HEK293 (cell line): ENCODE measurements at regions not wholly inside any gene's neighbourhood (a gene's known extent, or its start where the extent isn't known, plus 50 kb on each side); places are given as distances from the start of the nearest gene placed in this dataset.
A peak's percentile ranks its signal among the peaks of the same experiment; 100 is the strongest.

Experiments
- CTCF ChIA-PET: fragments of 350-600 bp; formaldehyde crosslinking; extraction: SDS; loops from one replicate; lab custom pipeline; 2021; ENCODE audit warnings: antibody characterized with exemption; lab: Yijun Ruan, JAX
- POLR2A ChIA-PET: fragments of 300-600 bp; formaldehyde crosslinking; extraction: SDS; loops from one replicate; lab custom pipeline; 2020; ENCODE audit warnings: antibody characterized with exemption, inconsistent platforms; lab: Yijun Ruan, JAX
- H3K27ac ChIP-seq: fragments of 200-500 bp; sonication (Bioruptor generic); 2 replicates; pipeline ENCODE4 v1.5.1; 2014; ENCODE audit warnings: low read depth, low read length, control low read depth, inconsistent platforms; ENCODE audit errors: extremely low read depth
- H3K36me3 ChIP-seq, 2 experiments: fragments of 200-500 bp in 1 of 2; sonication (Bioruptor generic) in 1 of 2; 1 replicate in 1 of 2; 2 replicates in 1 of 2; pipeline ENCODE4 v1.5.1; 2014 to 2017; ENCODE audit warnings: inconsistent platforms in 2 of 2, low read length in 2 of 2; ENCODE audit not compliant: control insufficient read depth in 2 of 2, insufficient read depth in 1 of 2
- H3K4me1 ChIP-seq: fragments of 200-500 bp; sonication (Bioruptor generic); 2 replicates; pipeline ENCODE4 v1.5.1; 2014; ENCODE audit warnings: mild to moderate bottlenecking, low read length, inconsistent platforms; ENCODE audit not compliant: control insufficient read depth, insufficient read depth
- H3K4me3 ChIP-seq: 2 replicates; pipeline ENCODE4 v1.5.1; 2011; ENCODE audit warnings: low read depth, mild to moderate bottlenecking, control low read depth, low read length, moderate library complexity
- H3K9me3 ChIP-seq: fragments of 200-500 bp; sonication (Bioruptor generic); 2 replicates; pipeline ENCODE4 v1.5.1; 2014; ENCODE audit warnings: low read depth, low read length, inconsistent platforms; ENCODE audit not compliant: control insufficient read depth, insufficient read depth
- BCL11A ChIP-seq: fragments of 450-650 bp; formaldehyde crosslinking; IDR thresholded peaks from 2 replicates; pipeline ENCODE4 v1.5.1; 2016; ENCODE audit warnings: low read depth, missing biosample characterization, missing genetic modification characterization
- HOXD13 ChIP-seq: sonication (generic); formaldehyde crosslinking; IDR thresholded peaks from 2 replicates; pipeline ENCODE4 v1.8.0; 2022; ENCODE audit warnings: missing genetic modification reagents, borderline replicate concordance
- KLF8 ChIP-seq: fragments of 450-650 bp; formaldehyde crosslinking; IDR thresholded peaks from 2 replicates; pipeline ENCODE4 v1.5.1; 2016; ENCODE audit warnings: missing biosample characterization, missing genetic modification characterization
- SP3 ChIP-seq: fragments of 450-650 bp; formaldehyde crosslinking; IDR thresholded peaks from 2 replicates; pipeline ENCODE4 v1.5.1; 2016; ENCODE audit warnings: missing biosample characterization, missing genetic modification characterization
- ZBTB1 ChIP-seq: fragments of 450-650 bp; formaldehyde crosslinking; IDR thresholded peaks from 2 replicates; pipeline ENCODE4 v1.5.1; 2016; ENCODE audit warnings: missing biosample characterization, missing genetic modification characterization
- ZFP37 ChIP-seq: fragments of 450-650 bp; formaldehyde crosslinking; IDR thresholded peaks from 2 replicates; pipeline ENCODE4 v1.5.1; 2016; ENCODE audit warnings: missing biosample characterization, missing genetic modification characterization
- ZNF140 ChIP-seq: fragments of 450-650 bp; formaldehyde crosslinking; IDR thresholded peaks from 2 replicates; pipeline ENCODE4 v1.5.1; 2016; ENCODE audit warnings: missing biosample characterization, missing genetic modification characterization
- ZNF146 ChIP-seq: fragments of 450-650 bp; formaldehyde crosslinking; IDR thresholded peaks from 2 replicates; pipeline ENCODE4 v1.5.1; 2016; ENCODE audit warnings: missing biosample characterization, missing genetic modification characterization
- ZNF16 ChIP-seq: fragments of 450-650 bp; formaldehyde crosslinking; IDR thresholded peaks from 2 replicates; pipeline ENCODE4 v1.5.1; 2016; ENCODE audit warnings: low read depth, missing biosample characterization, missing genetic modification characterization
- ZNF19 ChIP-seq: fragments of 450-650 bp; formaldehyde crosslinking; IDR thresholded peaks from 2 replicates; pipeline ENCODE4; 2016; ENCODE audit warnings: missing biosample characterization, missing genetic modification characterization, low read depth
- ZNF274 ChIP-seq, 2 experiments: fragments of 200-500 bp in 1 of 2; fragments of 450-650 bp in 1 of 2; sonication (Bioruptor generic) in 1 of 2; formaldehyde crosslinking in 1 of 2; IDR thresholded peaks; 2 replicates each; pipeline versions ENCODE4 v1.5.1 to v1.6.1; 2014 to 2016; ENCODE audit warnings: borderline replicate concordance in 1 of 2, inconsistent platforms in 1 of 2, low read length in 1 of 2, missing biosample characterization in 1 of 2, missing genetic modification characterization in 1 of 2
- ZNF292 ChIP-seq: fragments of 450-650 bp; formaldehyde crosslinking; IDR thresholded peaks from 2 replicates; pipeline ENCODE4 v1.5.1; 2016; ENCODE audit warnings: low read depth, missing biosample characterization, missing genetic modification characterization, borderline replicate concordance
- ZNF302 ChIP-seq: fragments of 450-650 bp; formaldehyde crosslinking; IDR thresholded peaks from 2 replicates; pipeline ENCODE4 v1.5.1; 2016; ENCODE audit warnings: missing biosample characterization, missing genetic modification characterization, low read depth
- ZNF416 ChIP-seq: fragments of 450-650 bp; formaldehyde crosslinking; IDR thresholded peaks from 2 replicates; pipeline ENCODE4 v1.5.1; 2016; ENCODE audit warnings: missing biosample characterization, missing genetic modification characterization
- ZNF548 ChIP-seq: fragments of 450-650 bp; formaldehyde crosslinking; IDR thresholded peaks from 2 replicates; pipeline ENCODE4 v1.5.1; 2016; ENCODE audit warnings: missing biosample characterization, missing genetic modification characterization
- ZNF596 ChIP-seq: fragments of 450-650 bp; IDR thresholded peaks from 2 replicates; pipeline ENCODE4 v1.5.0; 2018; ENCODE audit warnings: missing biosample characterization, mild to moderate bottlenecking, missing genetic modification characterization, moderate library complexity
- ZNF664 ChIP-seq: fragments of 450-650 bp; formaldehyde crosslinking; IDR thresholded peaks from 2 replicates; pipeline ENCODE4 v1.5.1; 2016; ENCODE audit warnings: missing biosample characterization, missing genetic modification characterization
- ZNF76 ChIP-seq: fragments of 450-650 bp; formaldehyde crosslinking; IDR thresholded peaks from 2 replicates; pipeline ENCODE4; 2016; ENCODE audit warnings: low read depth, missing biosample characterization, missing genetic modification characterization, borderline replicate concordance
- ZNF785 ChIP-seq: fragments of 450-650 bp; formaldehyde crosslinking; IDR thresholded peaks from 2 replicates; pipeline ENCODE4 v1.5.1; 2016; ENCODE audit warnings: missing biosample characterization, missing genetic modification characterization
- ZXDB ChIP-seq: fragments of 450-650 bp; formaldehyde crosslinking; IDR thresholded peaks from 2 replicates; pipeline ENCODE4 v1.5.1; 2016; ENCODE audit warnings: missing biosample characterization, missing genetic modification characterization
- TF ChIP-seq, protein P1 (sequence below): fragments of 450-650 bp; formaldehyde crosslinking; IDR thresholded peaks from 2 replicates; pipeline ENCODE4 v1.5.1; 2016; ENCODE audit warnings: missing biosample characterization, missing genetic modification characterization, low read depth
- TF ChIP-seq, protein P2 (sequence below): fragments of 450-650 bp; formaldehyde crosslinking; IDR thresholded peaks from 2 replicates; pipeline ENCODE4 v1.5.1; 2016; ENCODE audit warnings: missing biosample characterization, missing genetic modification characterization
- TF ChIP-seq, protein P3 (sequence below): fragments of 450-650 bp; formaldehyde crosslinking; IDR thresholded peaks from 2 replicates; pipeline ENCODE4 v1.5.1; 2016; ENCODE audit warnings: missing biosample characterization, missing genetic modification characterization
- TF ChIP-seq, protein P4 (sequence below): fragments of 450-650 bp; formaldehyde crosslinking; IDR thresholded peaks from 2 replicates; pipeline ENCODE4 v1.5.1; 2017; ENCODE audit warnings: missing biosample characterization, missing genetic modification characterization
- TF ChIP-seq, protein P5 (sequence below): fragments of 450-650 bp; formaldehyde crosslinking; IDR thresholded peaks from 2 replicates; pipeline ENCODE4 v1.5.1; 2016; ENCODE audit warnings: missing biosample characterization, missing genetic modification characterization, borderline replicate concordance
- TF ChIP-seq, protein P6 (sequence below): fragments of 450-650 bp; formaldehyde crosslinking; IDR thresholded peaks from 2 replicates; pipeline ENCODE4 v1.5.1; 2017; ENCODE audit warnings: missing biosample characterization, missing genetic modification characterization

DNA sequence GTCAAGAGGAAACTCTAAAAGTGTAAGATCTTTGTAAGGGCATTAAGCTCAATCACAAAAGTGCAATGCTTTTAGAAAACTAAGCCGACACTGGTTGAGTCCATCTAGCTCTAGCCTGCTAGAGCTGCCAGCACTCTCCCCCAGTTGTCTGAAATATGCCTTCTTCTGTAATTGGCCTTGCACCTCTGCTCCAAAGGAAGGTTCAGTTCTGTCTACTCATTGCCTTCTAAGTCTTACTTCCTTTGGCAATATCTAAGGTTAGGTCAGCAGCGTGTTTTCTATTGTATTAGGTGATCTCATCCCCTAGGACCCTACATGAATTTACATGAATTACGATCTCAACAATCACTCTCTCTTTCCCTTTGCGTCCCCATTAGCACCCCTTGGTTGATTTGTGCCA, 378.6 kb downstream of the CBLN4 start:
- no peaks in the 10 kb centered on the region for H3K9me3 ChIP-seq

DNA sequence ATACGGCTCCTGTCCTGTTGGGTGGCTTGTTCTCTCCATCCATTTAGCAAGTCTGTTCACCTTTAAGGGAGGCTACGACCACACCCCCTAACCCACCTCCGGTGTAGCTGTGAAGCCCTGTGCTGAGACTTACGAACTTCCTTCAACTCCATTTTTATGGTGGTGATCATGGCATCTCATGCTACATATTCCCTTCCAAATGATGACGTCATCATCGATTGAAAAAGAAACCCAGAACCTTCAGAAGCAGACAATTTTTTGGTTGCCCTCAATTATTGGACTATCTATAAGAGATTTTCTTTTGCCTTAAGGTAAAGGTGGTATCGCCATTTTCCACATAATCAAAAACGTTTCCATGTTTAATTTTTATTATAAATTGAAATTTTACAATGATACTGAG, 389.0 kb downstream of the CBLN4 start:
- CTCF ChIA-PET = no interaction called here
- POLR2A ChIA-PET = no interaction called here
- TF ChIP-seq ZNF140 (tag by site-specific recombination) = no peak
- no peak for TF ChIP-seq ZNF664
- TF ChIP-seq, protein P1, sequence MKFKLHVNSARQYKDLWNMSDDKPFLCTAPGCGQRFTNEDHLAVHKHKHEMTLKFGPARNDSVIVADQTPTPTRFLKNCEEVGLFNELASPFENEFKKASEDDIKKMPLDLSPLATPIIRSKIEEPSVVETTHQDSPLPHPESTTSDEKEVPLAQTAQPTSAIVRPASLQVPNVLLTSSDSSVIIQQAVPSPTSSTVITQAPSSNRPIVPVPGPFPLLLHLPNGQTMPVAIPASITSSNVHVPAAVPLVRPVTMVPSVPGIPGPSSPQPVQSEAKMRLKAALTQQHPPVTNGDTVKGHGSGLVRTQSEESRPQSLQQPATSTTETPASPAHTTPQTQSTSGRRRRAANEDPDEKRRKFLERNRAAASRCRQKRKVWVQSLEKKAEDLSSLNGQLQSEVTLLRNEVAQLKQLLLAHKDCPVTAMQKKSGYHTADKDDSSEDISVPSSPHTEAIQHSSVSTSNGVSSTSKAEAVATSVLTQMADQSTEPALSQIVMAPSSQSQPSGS = peak; percentile 73
- TF ChIP-seq, protein P2, sequence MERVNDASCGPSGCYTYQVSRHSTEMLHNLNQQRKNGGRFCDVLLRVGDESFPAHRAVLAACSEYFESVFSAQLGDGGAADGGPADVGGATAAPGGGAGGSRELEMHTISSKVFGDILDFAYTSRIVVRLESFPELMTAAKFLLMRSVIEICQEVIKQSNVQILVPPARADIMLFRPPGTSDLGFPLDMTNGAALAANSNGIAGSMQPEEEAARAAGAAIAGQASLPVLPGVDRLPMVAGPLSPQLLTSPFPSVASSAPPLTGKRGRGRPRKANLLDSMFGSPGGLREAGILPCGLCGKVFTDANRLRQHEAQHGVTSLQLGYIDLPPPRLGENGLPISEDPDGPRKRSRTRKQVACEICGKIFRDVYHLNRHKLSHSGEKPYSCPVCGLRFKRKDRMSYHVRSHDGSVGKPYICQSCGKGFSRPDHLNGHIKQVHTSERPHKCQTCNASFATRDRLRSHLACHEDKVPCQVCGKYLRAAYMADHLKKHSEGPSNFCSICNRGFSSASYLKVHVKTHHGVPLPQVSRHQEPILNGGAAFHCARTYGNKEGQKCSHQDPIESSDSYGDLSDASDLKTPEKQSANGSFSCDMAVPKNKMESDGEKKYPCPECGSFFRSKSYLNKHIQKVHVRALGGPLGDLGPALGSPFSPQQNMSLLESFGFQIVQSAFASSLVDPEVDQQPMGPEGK (tag by site-specific recombination) = no peak
- TF ChIP-seq, protein P3, sequence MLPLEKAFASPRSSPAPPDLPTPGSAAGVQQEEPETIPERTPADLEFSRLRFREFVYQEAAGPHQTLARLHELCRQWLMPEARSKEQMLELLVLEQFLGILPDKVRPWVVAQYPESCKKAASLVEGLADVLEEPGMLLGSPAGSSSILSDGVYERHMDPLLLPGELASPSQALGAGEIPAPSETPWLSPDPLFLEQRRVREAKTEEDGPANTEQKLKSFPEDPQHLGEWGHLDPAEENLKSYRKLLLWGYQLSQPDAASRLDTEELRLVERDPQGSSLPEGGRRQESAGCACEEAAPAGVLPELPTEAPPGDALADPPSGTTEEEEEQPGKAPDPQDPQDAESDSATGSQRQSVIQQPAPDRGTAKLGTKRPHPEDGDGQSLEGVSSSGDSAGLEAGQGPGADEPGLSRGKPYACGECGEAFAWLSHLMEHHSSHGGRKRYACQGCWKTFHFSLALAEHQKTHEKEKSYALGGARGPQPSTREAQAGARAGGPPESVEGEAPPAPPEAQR = no peak
- no peak for TF ChIP-seq ZNF292 (tag by site-specific recombination)
- Histone ChIP-seq H3K4me3 (no peak overlapping the region), H3K9me3 (no peaks in the 10 kb centered on the region), H3K36me3 (no peaks in the 10 kb centered on the region), H3K4me1 (no peaks in the 10 kb centered on the region), H3K27ac (no peak overlapping the region)

More for the DNA sequence above, 378.6 kb downstream of the CBLN4 start:
- Histone ChIP-seq H3K4me3 (no peak overlapping the region), H3K27ac (no peak overlapping the region), H3K36me3 (no peaks in the 10 kb centered on the region), H3K4me1 (no peaks in the 10 kb centered on the region)
- CTCF ChIA-PET = no interaction called here
- POLR2A ChIA-PET = no interaction called here
- TF ChIP-seq HOXD13 (CRISPR knock-in tag) = no peak
- TF ChIP-seq SP3 (tag by site-specific recombination) = no peak
- no peak for TF ChIP-seq ZNF76 (tag by site-specific recombination)
- no peak for TF ChIP-seq ZXDB (tag by site-specific recombination)
- no peak for TF ChIP-seq ZNF596 (tag by site-specific recombination)
- TF ChIP-seq ZFP37 = no peak
- TF ChIP-seq ZNF19 (tag by site-specific recombination) = no peak
- TF ChIP-seq BCL11A (tag by site-specific recombination) = no peak
- TF ChIP-seq ZBTB1 (tag by site-specific recombination) = no peak
- TF ChIP-seq, protein P4, sequence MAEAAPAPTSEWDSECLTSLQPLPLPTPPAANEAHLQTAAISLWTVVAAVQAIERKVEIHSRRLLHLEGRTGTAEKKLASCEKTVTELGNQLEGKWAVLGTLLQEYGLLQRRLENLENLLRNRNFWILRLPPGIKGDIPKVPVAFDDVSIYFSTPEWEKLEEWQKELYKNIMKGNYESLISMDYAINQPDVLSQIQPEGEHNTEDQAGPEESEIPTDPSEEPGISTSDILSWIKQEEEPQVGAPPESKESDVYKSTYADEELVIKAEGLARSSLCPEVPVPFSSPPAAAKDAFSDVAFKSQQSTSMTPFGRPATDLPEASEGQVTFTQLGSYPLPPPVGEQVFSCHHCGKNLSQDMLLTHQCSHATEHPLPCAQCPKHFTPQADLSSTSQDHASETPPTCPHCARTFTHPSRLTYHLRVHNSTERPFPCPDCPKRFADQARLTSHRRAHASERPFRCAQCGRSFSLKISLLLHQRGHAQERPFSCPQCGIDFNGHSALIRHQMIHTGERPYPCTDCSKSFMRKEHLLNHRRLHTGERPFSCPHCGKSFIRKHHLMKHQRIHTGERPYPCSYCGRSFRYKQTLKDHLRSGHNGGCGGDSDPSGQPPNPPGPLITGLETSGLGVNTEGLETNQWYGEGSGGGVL (tag by site-specific recombination) = no peak
- TF ChIP-seq ZNF146 (tag by site-specific recombination) = no peak
- no peak for TF ChIP-seq ZNF785 (tag by site-specific recombination)
- TF ChIP-seq ZNF416 (tag by site-specific recombination) = no peak
- no peak for TF ChIP-seq ZNF548 (tag by site-specific recombination)
- TF ChIP-seq KLF8 (tag by site-specific recombination) = no peak
- TF ChIP-seq, protein P5, sequence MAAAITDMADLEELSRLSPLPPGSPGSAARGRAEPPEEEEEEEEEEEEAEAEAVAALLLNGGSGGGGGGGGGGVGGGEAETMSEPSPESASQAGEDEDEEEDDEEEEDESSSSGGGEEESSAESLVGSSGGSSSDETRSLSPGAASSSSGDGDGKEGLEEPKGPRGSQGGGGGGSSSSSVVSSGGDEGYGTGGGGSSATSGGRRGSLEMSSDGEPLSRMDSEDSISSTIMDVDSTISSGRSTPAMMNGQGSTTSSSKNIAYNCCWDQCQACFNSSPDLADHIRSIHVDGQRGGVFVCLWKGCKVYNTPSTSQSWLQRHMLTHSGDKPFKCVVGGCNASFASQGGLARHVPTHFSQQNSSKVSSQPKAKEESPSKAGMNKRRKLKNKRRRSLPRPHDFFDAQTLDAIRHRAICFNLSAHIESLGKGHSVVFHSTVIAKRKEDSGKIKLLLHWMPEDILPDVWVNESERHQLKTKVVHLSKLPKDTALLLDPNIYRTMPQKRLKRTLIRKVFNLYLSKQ (tag by site-specific recombination) = no peak
- TF ChIP-seq ZNF16 (tag by site-specific recombination) = no peak
- TF ChIP-seq ZNF274 (IDR thresholded peaks at IDR 0.05; ENCODE audit: low read length) = no peak
- TF ChIP-seq ZNF274 (tag by site-specific recombination; IDR thresholded peaks at IDR 0.05; ENCODE audit: borderline replicate concordance) = no peak
- no peak for TF ChIP-seq ZNF302
- TF ChIP-seq, protein P6, sequence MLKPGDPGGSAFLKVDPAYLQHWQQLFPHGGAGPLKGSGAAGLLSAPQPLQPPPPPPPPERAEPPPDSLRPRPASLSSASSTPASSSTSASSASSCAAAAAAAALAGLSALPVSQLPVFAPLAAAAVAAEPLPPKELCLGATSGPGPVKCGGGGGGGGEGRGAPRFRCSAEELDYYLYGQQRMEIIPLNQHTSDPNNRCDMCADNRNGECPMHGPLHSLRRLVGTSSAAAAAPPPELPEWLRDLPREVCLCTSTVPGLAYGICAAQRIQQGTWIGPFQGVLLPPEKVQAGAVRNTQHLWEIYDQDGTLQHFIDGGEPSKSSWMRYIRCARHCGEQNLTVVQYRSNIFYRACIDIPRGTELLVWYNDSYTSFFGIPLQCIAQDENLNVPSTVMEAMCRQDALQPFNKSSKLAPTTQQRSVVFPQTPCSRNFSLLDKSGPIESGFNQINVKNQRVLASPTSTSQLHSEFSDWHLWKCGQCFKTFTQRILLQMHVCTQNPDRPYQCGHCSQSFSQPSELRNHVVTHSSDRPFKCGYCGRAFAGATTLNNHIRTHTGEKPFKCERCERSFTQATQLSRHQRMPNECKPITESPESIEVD = no peak
